B cell (primary cell): ENCODE measurements at regions not wholly inside any gene's neighbourhood (a gene's known extent, or its start where the extent isn't known, plus 50 kb on each side); places are given as distances from the start of the nearest gene placed in this dataset.

Experiments
- ATAC-seq: fragments of 200-7000 bp; cut with Tn5 transposase; one replicate; pipeline ENCODE4 v1.10.0; 2021; ENCODE audit warnings: low read depth, mild to moderate bottlenecking, moderate number of reproducible peaks, moderate library complexity
- CTCF ChIA-PET: fragments of 350-600 bp; sonication (Branson Sonifier 250); formaldehyde crosslinking; loops from one replicate; lab custom pipeline; 2021; ENCODE audit warnings: antibody characterized with exemption, inconsistent platforms; lab: Charles Lee
- POLR2A ChIA-PET: fragments of 350-600 bp; sonication (Branson Sonifier 250); formaldehyde crosslinking; loops from one replicate; lab custom pipeline; 2021; ENCODE audit warnings: antibody characterized with exemption; lab: Charles Lee
- DNase-seq: peaks from one replicate; pipeline ENCODE4 v3.0.0; 2013
- H2AFZ ChIP-seq: 2 replicates; pipeline ENCODE4 v1.6.1; 2012; ENCODE audit warnings: mild to moderate bottlenecking, low read depth, low read length; ENCODE audit not compliant: insufficient read depth, poor library complexity, severe bottlenecking
- H3K27ac ChIP-seq, 2 donors: 1 replicate in 1 of 2; 2 replicates in 1 of 2; pipeline ENCODE4 v1.5.1; 2012 to 2013; ENCODE audit warnings: low read length in 2 of 2, mild to moderate bottlenecking in 2 of 2, moderate library complexity in 1 of 2
- H3K27me3 ChIP-seq, 4 experiments: fragments of 200-600 bp in 1 of 4; sonication (generic) in 1 of 4; replicated peaks in 1 of 4; 1 replicate in 2 of 4; 2 replicates in 2 of 4; pipeline versions ENCODE4 v1.6.1 to v1.7.0; 2013 to 2016; ENCODE audit warnings: low read length in 3 of 4, mild to moderate bottlenecking in 2 of 4, mixed read lengths in 1 of 4, moderate library complexity in 1 of 4; ENCODE audit not compliant: insufficient read depth in 4 of 4, control insufficient read depth in 3 of 4; ENCODE audit errors: control extremely low read depth in 1 of 4
- H3K36me3 ChIP-seq, 2 experiments: replicated peaks in 1 of 2; 1 replicate in 1 of 2; 2 replicates in 1 of 2; pipeline versions ENCODE4 v1.6.1 to v1.7.1; 2013; ENCODE audit warnings: low read length in 1 of 2; ENCODE audit not compliant: insufficient read depth in 2 of 2, control insufficient read depth in 1 of 2; ENCODE audit errors: control extremely low read depth in 1 of 2, extremely low read depth in 1 of 2
- H3K4me1 ChIP-seq, 2 donors: fragments of 200-600 bp in 1 of 2; sonication (generic) in 1 of 2; 1 replicate in 1 of 2; 2 replicates in 1 of 2; pipeline versions ENCODE4 v1.5.1 to v1.6.1; 2013 to 2017; ENCODE audit warnings: low read length in 2 of 2; ENCODE audit not compliant: control insufficient read depth in 2 of 2, insufficient read depth in 2 of 2
- H3K4me2 ChIP-seq: replicated peaks from 2 replicates; pipeline ENCODE3; 2012; ENCODE audit warnings: mild to moderate bottlenecking, low read depth, low read length; ENCODE audit not compliant: poor library complexity, severe bottlenecking
- H3K4me3 ChIP-seq, 5 experiments: fragments of 200-600 bp in 1 of 5; sonication (generic) in 1 of 5; 1 replicate in 3 of 5; 2 replicates in 2 of 5; pipeline versions ENCODE4 v1.5.1 to v1.7.0; 2011 to 2016; ENCODE audit warnings: low read length in 4 of 5, mild to moderate bottlenecking in 4 of 5, low read depth in 2 of 5, control low read depth in 1 of 5, moderate library complexity in 1 of 5; ENCODE audit not compliant: insufficient read depth in 1 of 5; ENCODE audit errors: control extremely low read depth in 1 of 5, extremely low read depth in 1 of 5
- H3K79me2 ChIP-seq: fragments of 200-600 bp; sonication (generic); one replicate; pipeline ENCODE4 v1.6.0; 2016; ENCODE audit warnings: low read length; ENCODE audit not compliant: control insufficient read depth, insufficient read depth
- H3K9ac ChIP-seq: fragments of 200-600 bp; sonication (generic); 2 replicates; pipeline ENCODE4 v1.6.1; 2017; ENCODE audit warnings: mild to moderate bottlenecking, low read length, moderate library complexity
- H3K9me3 ChIP-seq, 3 donors: one replicate each; pipeline versions ENCODE4 v1.6.1 to v1.7.1; 2013; ENCODE audit warnings: low read length in 2 of 3; ENCODE audit not compliant: control insufficient read depth in 2 of 3, insufficient read depth in 1 of 3; ENCODE audit errors: control extremely low read depth in 1 of 3
- H4K20me1 ChIP-seq: 2 replicates; pipeline ENCODE4 v1.6.0; 2012; ENCODE audit warnings: mild to moderate bottlenecking, low read length; ENCODE audit not compliant: insufficient read depth, control insufficient read depth, poor library complexity, severe bottlenecking
- H3K27ac Mint-ChIP-seq: one replicate; pipeline ENCODE4 v1.8.0; 2021; ENCODE audit warnings: mixed read lengths
- H3K27me3 Mint-ChIP-seq: one replicate; pipeline ENCODE4 v1.8.0; 2021; ENCODE audit warnings: mixed read lengths
- H3K4me1 Mint-ChIP-seq: one replicate; pipeline ENCODE4 v1.8.0; 2021; ENCODE audit warnings: mixed read lengths
- H3K4me3 Mint-ChIP-seq: one replicate; pipeline ENCODE4 v1.8.0; 2021; ENCODE audit warnings: mixed read lengths
- H3K9me3 Mint-ChIP-seq: one replicate; pipeline ENCODE4 v1.8.0; 2022; ENCODE audit warnings: mixed read lengths; ENCODE audit not compliant: insufficient read depth
- EZH2 ChIP-seq: IDR thresholded peaks from 2 replicates; pipeline ENCODE4 v1.6.1; 2012; ENCODE audit warnings: borderline replicate concordance, low read depth, mild to moderate bottlenecking, moderate library complexity, low read length; ENCODE audit not compliant: insufficient read depth, poor library complexity, severe bottlenecking
- WGBS: methylation state at CpG from one replicate; pipeline ENCODE4 v1.1.5; 2013; ENCODE audit warnings: missing lambda C conversion rate; ENCODE audit not compliant: insufficient coverage; 5-methylcytosine and 5-hydroxymethylcytosine counted together
- intact Hi-C: fragments of 100-400 bp; cut with micrococcal nuclease; formaldehyde crosslinking; loops from one replicate; pipeline ENCODE4 v1.10.0; 2022
- TF ChIP-seq, protein P1 (sequence below): fragments of 200-600 bp; IDR thresholded peaks from one replicate; pipeline ENCODE4 v1.8.0; 2022; ENCODE audit warnings: antibody characterized with exemption, mild to moderate bottlenecking

DNA sequence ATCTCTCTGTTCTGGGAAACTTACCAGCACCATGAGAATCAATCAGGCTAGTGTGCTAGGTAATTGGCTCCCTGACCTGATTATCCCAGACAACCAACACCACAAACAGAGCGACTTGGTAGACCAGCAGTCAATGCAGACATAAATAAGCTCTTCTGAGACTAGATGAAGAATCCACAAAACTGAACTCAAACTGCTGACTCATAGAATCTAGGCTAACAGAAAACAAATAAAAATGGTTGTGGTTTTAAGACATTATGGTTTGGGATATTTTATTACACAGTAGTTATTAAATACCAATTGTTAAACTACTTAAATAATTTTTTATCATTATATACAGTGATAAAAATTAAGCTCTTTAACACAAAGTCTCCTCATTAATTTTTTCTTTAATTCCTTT, 535.7 kb downstream of the COL11A1 start:
- Mint-ChIP-seq H3K27ac (no peak overlapping the region), H3K9me3 (no peaks in the 10 kb centered on the region), H3K27me3 (no peaks in the 10 kb centered on the region), H3K4me1 (no peaks in the 10 kb centered on the region), H3K4me3 (no peak overlapping the region)
- DNase-seq (no peak), ATAC-seq (no peak)
- Histone ChIP-seq H3K27ac (no peak overlapping the region), H3K36me3 (no peaks in the 10 kb centered on the region), H3K9me3 (peaks cover 0 to 1% (median 0%) of the 10 kb centered on the region in 3 donors), H3K4me3 (no peak overlapping the region), H3K4me1 (no peaks in the 10 kb centered on the region), H3K9ac (no peak overlapping the region), H3K27me3 (no peaks in the 10 kb centered on the region), H3K79me2 (no peaks in the 10 kb centered on the region), H4K20me1 (no peaks in the 10 kb centered on the region), H2AFZ (no peak overlapping the region), H3K4me2 (no peak overlapping the region)
- intact Hi-C loops = no loop called here
- WGBS = no CpG with 5 or more reads among the region's 1 CpG
- ChIA-PET CTCF (no interaction called here), POLR2A (no interaction called here)
- TF ChIP-seq, protein P1, sequence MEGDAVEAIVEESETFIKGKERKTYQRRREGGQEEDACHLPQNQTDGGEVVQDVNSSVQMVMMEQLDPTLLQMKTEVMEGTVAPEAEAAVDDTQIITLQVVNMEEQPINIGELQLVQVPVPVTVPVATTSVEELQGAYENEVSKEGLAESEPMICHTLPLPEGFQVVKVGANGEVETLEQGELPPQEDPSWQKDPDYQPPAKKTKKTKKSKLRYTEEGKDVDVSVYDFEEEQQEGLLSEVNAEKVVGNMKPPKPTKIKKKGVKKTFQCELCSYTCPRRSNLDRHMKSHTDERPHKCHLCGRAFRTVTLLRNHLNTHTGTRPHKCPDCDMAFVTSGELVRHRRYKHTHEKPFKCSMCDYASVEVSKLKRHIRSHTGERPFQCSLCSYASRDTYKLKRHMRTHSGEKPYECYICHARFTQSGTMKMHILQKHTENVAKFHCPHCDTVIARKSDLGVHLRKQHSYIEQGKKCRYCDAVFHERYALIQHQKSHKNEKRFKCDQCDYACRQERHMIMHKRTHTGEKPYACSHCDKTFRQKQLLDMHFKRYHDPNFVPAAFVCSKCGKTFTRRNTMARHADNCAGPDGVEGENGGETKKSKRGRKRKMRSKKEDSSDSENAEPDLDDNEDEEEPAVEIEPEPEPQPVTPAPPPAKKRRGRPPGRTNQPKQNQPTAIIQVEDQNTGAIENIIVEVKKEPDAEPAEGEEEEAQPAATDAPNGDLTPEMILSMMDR = no peak
- no peak for TF ChIP-seq EZH2

DNA sequence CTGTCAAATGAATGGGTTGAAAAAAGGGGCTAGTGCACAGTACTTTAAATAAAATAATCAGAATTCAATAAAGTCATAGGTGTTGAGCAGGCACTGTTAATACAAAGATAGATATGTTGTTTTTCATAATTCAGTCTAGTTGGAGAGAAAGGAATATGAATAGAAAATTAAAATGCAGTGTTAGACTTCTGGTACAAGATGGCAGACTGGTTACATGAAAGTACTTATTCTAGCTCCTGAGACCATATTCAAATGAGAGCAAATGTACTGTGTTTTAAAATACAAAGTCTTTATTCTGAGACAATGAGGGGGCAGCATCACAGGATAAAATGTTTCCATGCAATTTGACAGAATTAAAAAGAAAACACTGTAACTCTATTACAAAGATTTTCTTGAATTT, 542.1 kb downstream of the COL11A1 start:
- Histone ChIP-seq H3K4me3 (no peak overlapping the region), H3K4me1 (no peaks in the 10 kb centered on the region), H3K79me2 (no peaks in the 10 kb centered on the region), H3K9me3 (no peaks in the 10 kb centered on the region), H3K27me3 (no peaks in the 10 kb centered on the region), H4K20me1 (no peaks in the 10 kb centered on the region), H3K27ac (no peak overlapping the region), H3K9ac (no peak overlapping the region), H3K4me2 (no peak overlapping the region), H3K36me3 (no peaks in the 10 kb centered on the region), H2AFZ (no peak overlapping the region)
- POLR2A ChIA-PET = no interaction called here
- intact Hi-C loops = no loop called here
- ATAC-seq = no peak
- no peak for DNase-seq
- TF ChIP-seq, protein P1 = no peak
- no peak for TF ChIP-seq EZH2
- no peaks in the 10 kb centered on the region for H3K27me3 Mint-ChIP-seq
- H3K4me3 Mint-ChIP-seq = no peak overlapping the region
- CTCF ChIA-PET = no interaction called here
- H3K9me3 Mint-ChIP-seq = no peaks in the 10 kb centered on the region
- H3K4me1 Mint-ChIP-seq = peaks cover 5% of the 10 kb centered on the region
- no peak overlapping the region for H3K27ac Mint-ChIP-seq
